GM12878 (cell line): ENCODE measurements at regions not wholly inside any gene's neighbourhood (a gene's known extent, or its start where the extent isn't known, plus 50 kb on each side); places are given as distances from the start of the nearest gene placed in this dataset.

Experiments
- ATAC-seq: fragments of 200-7000 bp; cut with Tn5 transposase; 3 replicates; pipeline ENCODE4 v1.9.1; 2020; ENCODE audit warnings: mild to moderate bottlenecking, moderate library complexity
- BruUV-seq: library from RNA; stranded (reverse); fragments of 400-500 nt; replicated peaks from 2 replicates; lab custom pipeline; 2021; lab: Mats Ljungman, UMichigan
- CTCF ChIA-PET: fragments of 300-600 bp; sonication (Branson Sonifier 250); formaldehyde crosslinking; extraction: SDS; loops from one replicate; lab custom pipeline; 2021; ENCODE audit warnings: inconsistent platforms; lab: Yijun Ruan, JAX
- POLR2A ChIA-PET: fragments of 350-600 bp; formaldehyde crosslinking; extraction: SDS; loops from one replicate; lab custom pipeline; 2021; ENCODE audit warnings: inconsistent platforms; lab: Charles Lee
- RAD21 ChIA-PET: fragments of 300-600 bp; sonication (Branson Sonifier 250); formaldehyde crosslinking; loops from one replicate; lab custom pipeline; 2023; ENCODE audit warnings: antibody characterized with exemption; ENCODE audit not compliant: unreplicated experiment; lab: Charles Lee
- SMC1A ChIA-PET: fragments of 300-600 bp; sonication (Branson Sonifier 250); formaldehyde crosslinking; loops from one replicate; lab custom pipeline; 2023; ENCODE audit not compliant: unreplicated experiment, uncharacterized antibody; lab: Charles Lee
- DNase-seq: peaks from one replicate; pipeline ENCODE4 v3.0.0-alpha.2; 2011; ENCODE audit warnings: low read depth, low spot score
- FAIRE-seq: peaks from 3 replicates; lab custom pipeline; 2011; peaks lifted over from hg19 to GRCh38; lab: Jason Lieb, UNC
- H2AFZ ChIP-seq: 2 replicates; pipeline ENCODE4 v1.6.0; 2011; ENCODE audit warnings: low read depth, low read length, control low read depth; ENCODE audit not compliant: control insufficient read depth
- H3K27ac ChIP-seq: 2 replicates; pipeline ENCODE4 v1.5.1; 2011; ENCODE audit warnings: control low read depth; ENCODE audit not compliant: control insufficient read depth, insufficient read depth
- H3K27me3 ChIP-seq, 2 experiments: replicated peaks in 1 of 2; 2 replicates each; pipeline versions ENCODE4 v1.6.0 to v1.6.1; 2011; ENCODE audit warnings: low read length in 1 of 2; ENCODE audit not compliant: control insufficient read depth in 2 of 2, insufficient read depth in 2 of 2
- H3K36me3 ChIP-seq, 2 experiments: 2 replicates each; pipeline ENCODE4 v1.5.1; 2011; ENCODE audit warnings: low read length in 1 of 2; ENCODE audit not compliant: control insufficient read depth in 2 of 2, insufficient read depth in 2 of 2
- H3K4me1 ChIP-seq: 2 replicates; pipeline ENCODE4 v1.6.1; 2011; ENCODE audit warnings: mild to moderate bottlenecking, low read length, moderate library complexity, mixed read lengths; ENCODE audit not compliant: control insufficient read depth, insufficient read depth
- H3K4me2 ChIP-seq: 2 replicates; pipeline ENCODE4 v1.6.0; 2011; ENCODE audit warnings: control low read depth; ENCODE audit not compliant: control insufficient read depth, insufficient read depth
- H3K4me3 ChIP-seq: fragments of 200-600 bp; sonication (generic); 2 replicates; pipeline ENCODE4 v1.5.1; 2016
- H3K79me2 ChIP-seq: 2 replicates; pipeline ENCODE4 v1.6.0; 2011; ENCODE audit warnings: low read length; ENCODE audit not compliant: control insufficient read depth, insufficient read depth
- H3K9ac ChIP-seq: 2 replicates; pipeline ENCODE4 v1.8.0; 2011; ENCODE audit warnings: low read length, control low read depth, mixed read lengths; ENCODE audit not compliant: control insufficient read depth, insufficient read depth
- H3K9me3 ChIP-seq: replicated peaks from 3 replicates; pipeline ENCODE4 v1.5.1; 2011; ENCODE audit warnings: mild to moderate bottlenecking, low read length; ENCODE audit not compliant: control insufficient read depth, insufficient read depth
- H4K20me1 ChIP-seq: 2 replicates; pipeline ENCODE4 v1.6.0; 2011; ENCODE audit not compliant: control insufficient read depth, insufficient read depth
- EGR1 ChIP-seq, 2 experiments: IDR thresholded peaks; 1 replicate in 1 of 2; 2 replicates in 1 of 2; pipeline ENCODE4 v1.6.1; 2011 to 2012; ENCODE audit warnings: low read depth in 2 of 2, low read length in 2 of 2, borderline replicate concordance in 1 of 2, mild to moderate bottlenecking in 1 of 2, moderate library complexity in 1 of 2
- FOXM1 ChIP-seq: IDR thresholded peaks from 2 replicates; pipeline ENCODE4 v1.6.1; 2012; ENCODE audit warnings: low read depth, mild to moderate bottlenecking, inconsistent platforms, low read length, moderate library complexity
- GABPA ChIP-seq: IDR thresholded peaks from 2 replicates; pipeline ENCODE4 v1.6.1; 2014; ENCODE audit warnings: antibody characterized with exemption, low read depth, mild to moderate bottlenecking, inconsistent platforms
- MTA3 ChIP-seq: IDR thresholded peaks from 2 replicates; pipeline ENCODE4 v1.6.1; 2012; ENCODE audit warnings: low read length, inconsistent platforms, borderline replicate concordance
- NRF1 ChIP-seq: conservative IDR thresholded peaks from 2 replicates; pipeline ENCODE4 v1.6.1; 2011; ENCODE audit warnings: mild to moderate bottlenecking, low read depth, low read length, improper control_type of control experiment
- PML ChIP-seq: IDR thresholded peaks from 2 replicates; pipeline ENCODE4 v1.6.1; 2012; ENCODE audit warnings: low read length, inconsistent platforms
- POLR2A ChIP-seq: IDR thresholded peaks from 2 replicates; pipeline ENCODE4 v1.6.1; 2011; ENCODE audit warnings: low read depth, mild to moderate bottlenecking, low read length
- RCOR1 ChIP-seq: conservative IDR thresholded peaks from 2 replicates; pipeline ENCODE4 v1.6.1; 2012; ENCODE audit warnings: low read depth, low read length, improper control_type of control experiment
- ZBTB11 ChIP-seq: fragments of 450-650 bp; formaldehyde crosslinking; IDR thresholded peaks from 2 replicates; pipeline ENCODE4 v1.5.0; 2022; ENCODE audit warnings: mild to moderate bottlenecking, missing genetic modification characterization
- in situ Hi-C: fragments of 300-500 bp; cut with MboI; formaldehyde crosslinking; loops from 9 replicates; pipeline ENCODE4 v1.14.3; 2018; ENCODE audit warnings: mixed read lengths
- intact Hi-C: fragments of 100-400 bp; cut with micrococcal nuclease; formaldehyde crosslinking; loops from one replicate; pipeline ENCODE4 v1.14.2; 2022; ENCODE audit not compliant: unreplicated experiment
- TF ChIP-seq, protein P1 (sequence below): fragments of 450-650 bp; IDR thresholded peaks from 2 replicates; pipeline ENCODE4 v1.6.1; 2017; ENCODE audit warnings: borderline replicate concordance

DNA sequence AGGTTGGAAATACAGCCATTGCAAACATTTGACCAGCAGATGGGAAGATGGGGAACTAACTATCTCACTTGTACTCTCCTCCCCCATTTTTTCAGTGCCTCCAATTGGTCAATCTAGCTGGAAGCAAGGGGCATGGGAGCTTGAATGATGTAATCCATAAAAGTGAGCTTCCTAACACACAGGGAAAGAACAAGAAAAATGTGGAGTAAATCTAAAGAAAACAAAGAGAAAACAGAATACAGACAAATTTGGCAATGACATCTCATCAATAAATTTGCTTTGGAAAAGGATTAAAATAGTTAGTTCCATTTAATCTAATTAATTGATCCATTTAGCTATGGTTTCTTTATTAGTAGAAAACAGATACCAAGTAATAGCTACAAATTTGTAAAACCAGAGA, 592.6 kb upstream of the SOX9 start:
- ChIA-PET CTCF (no interaction called here), SMC1A (no interaction called here), RAD21 (no interaction called here), POLR2A (no interaction called here)
- Histone ChIP-seq H3K27ac (no peak overlapping the region), H3K36me3 (no peaks in the 10 kb centered on the region), H3K79me2 (no peaks in the 10 kb centered on the region), H2AFZ (no peak overlapping the region), H3K4me3 (no peak overlapping the region), H3K4me1 (no peaks in the 10 kb centered on the region), H3K9ac (no peak overlapping the region), H3K27me3 (no peaks in the 10 kb centered on the region), H3K4me2 (no peak overlapping the region), H4K20me1 (no peaks in the 10 kb centered on the region), H3K9me3 (no peaks in the 10 kb centered on the region)
- no peak for TF ChIP-seq ZBTB11 (CRISPR knock-in tag)
- TF ChIP-seq PML = no peak
- TF ChIP-seq GABPA = no peak
- TF ChIP-seq MTA3 = no peak
- TF ChIP-seq POLR2A = no peak
- no peak for TF ChIP-seq RCOR1
- no peak for TF ChIP-seq NRF1
- no peak for TF ChIP-seq FOXM1
- TF ChIP-seq, protein P1, sequence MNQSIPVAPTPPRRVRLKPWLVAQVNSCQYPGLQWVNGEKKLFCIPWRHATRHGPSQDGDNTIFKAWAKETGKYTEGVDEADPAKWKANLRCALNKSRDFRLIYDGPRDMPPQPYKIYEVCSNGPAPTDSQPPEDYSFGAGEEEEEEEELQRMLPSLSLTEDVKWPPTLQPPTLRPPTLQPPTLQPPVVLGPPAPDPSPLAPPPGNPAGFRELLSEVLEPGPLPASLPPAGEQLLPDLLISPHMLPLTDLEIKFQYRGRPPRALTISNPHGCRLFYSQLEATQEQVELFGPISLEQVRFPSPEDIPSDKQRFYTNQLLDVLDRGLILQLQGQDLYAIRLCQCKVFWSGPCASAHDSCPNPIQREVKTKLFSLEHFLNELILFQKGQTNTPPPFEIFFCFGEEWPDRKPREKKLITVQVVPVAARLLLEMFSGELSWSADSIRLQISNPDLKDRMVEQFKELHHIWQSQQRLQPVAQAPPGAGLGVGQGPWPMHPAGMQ = no peak
- no peak for TF ChIP-seq EGR1 (IDR thresholded peaks at IDR 0.05; ENCODE audit: borderline replicate concordance in 1 of 2, low read depth in 2 of 2, low read length in 2 of 2)
- FAIRE-seq (no peak), DNase-seq (no peak), ATAC-seq (no peak)
- in situ Hi-C loops (no loop called here), intact Hi-C loops (no loop called here)
- no TSS peak for BruUV-seq
